BE2C (cell line): ENCODE measurements at regions not wholly inside any gene's neighbourhood (a gene's known extent, or its start where the extent isn't known, plus 50 kb on each side); places are given as distances from the start of the nearest gene placed in this dataset.

Experiments used
- DNase-seq: peaks from one replicate; pipeline ENCODE4 v3.0.0-alpha.2; 2020
- H3K27me3 ChIP-seq: fragments of 250-450 bp; sonication (Bioruptor Pico); 2 replicates; pipeline ENCODE4 v1.5.1; 2020; ENCODE audit warnings: mild to moderate bottlenecking
- H3K36me3 ChIP-seq: fragments of 250-450 bp; sonication (Bioruptor Pico); 2 replicates; pipeline ENCODE4 v1.5.1; 2020; ENCODE audit warnings: mild to moderate bottlenecking
- H3K4me1 ChIP-seq: fragments of 250-450 bp; sonication (Bioruptor Pico); 2 replicates; pipeline ENCODE4 v1.5.1; 2020
- H3K4me3 ChIP-seq: 2 replicates; pipeline ENCODE4 v1.5.1; 2011; ENCODE audit warnings: low read depth, low read length
- H3K9me3 ChIP-seq: fragments of 250-450 bp; sonication (Bioruptor Pico); 2 replicates; pipeline ENCODE4 v1.5.1; 2020
- CTCF ChIP-seq: IDR thresholded peaks from 2 replicates; pipeline ENCODE4 v1.5.1; 2012; ENCODE audit warnings: mild to moderate bottlenecking, low read depth, low read length

GRCh38 chr3:125662675-125663074, 67.4 kb upstream of the OSBPL11 start:
- Histone ChIP-seq H3K27me3 (no peaks in the 10 kb centered on the region), H3K9me3 (no peaks in the 10 kb centered on the region), H3K4me3 (no peak overlapping the region), H3K36me3 (no peaks in the 10 kb centered on the region), H3K4me1 (no peaks in the 10 kb centered on the region)
- no peak for TF ChIP-seq CTCF
- DNase-seq = no peak

GRCh38 chr3:125670352-125670751, 75.1 kb upstream of the OSBPL11 start:
- no peak overlapping the region for H3K4me3 ChIP-seq
- no peaks in the 10 kb centered on the region for H3K4me1 ChIP-seq

GRCh38 chr3:125670945-125671344, 75.6 kb upstream of the OSBPL11 start:
- DNase-seq = no peak
- H3K4me3 ChIP-seq = no peak overlapping the region
- no peaks in the 10 kb centered on the region for H3K9me3 ChIP-seq
- TF ChIP-seq CTCF = no peak
- H3K27me3 ChIP-seq = no peaks in the 10 kb centered on the region
- H3K36me3 ChIP-seq = no peaks in the 10 kb centered on the region
- no peaks in the 10 kb centered on the region for H3K4me1 ChIP-seq

More at GRCh38 chr3:125670352-125670751, 75.1 kb upstream of the OSBPL11 start:
- Histone ChIP-seq H3K36me3 (no peaks in the 10 kb centered on the region), H3K27me3 (no peaks in the 10 kb centered on the region), H3K9me3 (no peaks in the 10 kb centered on the region)
- no peak for DNase-seq
- no peak for TF ChIP-seq CTCF

- H3K4me3 ChIP-seq = no peak overlapping the region
- H3K27me3 ChIP-seq = no peaks in the 10 kb centered on the region
- TF ChIP-seq CTCF = no peak
- DNase-seq = no peak
- H3K9me3 ChIP-seq = no peaks in the 10 kb centered on the region
- no peaks in the 10 kb centered on the region for H3K36me3 ChIP-seq
- no peaks in the 10 kb centered on the region for H3K4me1 ChIP-seq
These were observed 76.4 kb upstream of the OSBPL11 start for GRCh38 chr3:125671461-125672243.

GRCh38 chr3:125675791-125676190, 80.5 kb upstream of the OSBPL11 start:
- H3K4me1 ChIP-seq = no peaks in the 10 kb centered on the region
- no peaks in the 10 kb centered on the region for H3K27me3 ChIP-seq
- DNase-seq = no peak
- TF ChIP-seq CTCF = no peak
- H3K4me3 ChIP-seq = no peak overlapping the region
- H3K9me3 ChIP-seq = no peaks in the 10 kb centered on the region
- H3K36me3 ChIP-seq = no peaks in the 10 kb centered on the region

- Histone ChIP-seq H3K9me3 (no peaks in the 10 kb centered on the region), H3K27me3 (no peaks in the 10 kb centered on the region), H3K4me3 (no peak overlapping the region), H3K4me1 (no peaks in the 10 kb centered on the region), H3K36me3 (no peaks in the 10 kb centered on the region)
- DNase-seq = no peak
- TF ChIP-seq CTCF = no peak
These were observed 84.0 kb upstream of the OSBPL11 start for GRCh38 chr3:125679258-125679657.
